Body of pancreas (tissue), 4 donors: ENCODE measurements at regions not wholly inside any gene's neighbourhood (a gene's known extent, or its start where the extent isn't known, plus 50 kb on each side); places are given as distances from the start of the nearest gene placed in this dataset.

Source experiments
- POLR2A ChIP-seq, 3 donors: fragments of 450-650 bp; IDR thresholded peaks; one replicate each; pipeline ENCODE4 v1.6.1; 2016; ENCODE audit warnings: antibody characterized with exemption in 3 of 3, mild to moderate bottlenecking in 2 of 3
- TF ChIP-seq, protein P1 (sequence below), 7 experiments: fragments of 450-650 bp in 4 of 7; fragments of 200-600 bp in 3 of 7; sonication (generic) in 3 of 7; IDR thresholded peaks; one replicate each; pipeline ENCODE4 v1.5.1; 2016 to 2019; ENCODE audit warnings: antibody characterized with exemption in 7 of 7

DNA sequence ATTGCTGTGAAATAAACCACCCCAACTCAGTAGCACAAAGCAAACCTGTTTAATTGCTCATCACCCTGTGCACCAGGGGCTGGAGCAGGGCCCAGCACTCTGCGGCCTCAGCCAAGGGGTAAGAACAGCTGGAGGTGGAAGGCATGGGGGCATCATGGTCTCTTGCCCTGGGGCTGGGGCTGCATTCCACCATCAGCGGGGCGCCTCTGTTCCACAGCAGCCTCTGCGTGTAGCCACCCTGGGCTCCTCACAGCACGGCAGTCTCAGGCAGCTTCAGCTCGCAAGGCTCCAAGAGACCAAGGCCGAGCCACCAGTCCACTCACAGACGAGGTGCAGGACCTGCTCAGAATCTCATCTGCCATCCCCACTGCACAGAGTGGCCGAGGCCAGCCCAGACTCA, 630.7 kb downstream of the TBC1D22A start:
- TF ChIP-seq, protein P1, sequence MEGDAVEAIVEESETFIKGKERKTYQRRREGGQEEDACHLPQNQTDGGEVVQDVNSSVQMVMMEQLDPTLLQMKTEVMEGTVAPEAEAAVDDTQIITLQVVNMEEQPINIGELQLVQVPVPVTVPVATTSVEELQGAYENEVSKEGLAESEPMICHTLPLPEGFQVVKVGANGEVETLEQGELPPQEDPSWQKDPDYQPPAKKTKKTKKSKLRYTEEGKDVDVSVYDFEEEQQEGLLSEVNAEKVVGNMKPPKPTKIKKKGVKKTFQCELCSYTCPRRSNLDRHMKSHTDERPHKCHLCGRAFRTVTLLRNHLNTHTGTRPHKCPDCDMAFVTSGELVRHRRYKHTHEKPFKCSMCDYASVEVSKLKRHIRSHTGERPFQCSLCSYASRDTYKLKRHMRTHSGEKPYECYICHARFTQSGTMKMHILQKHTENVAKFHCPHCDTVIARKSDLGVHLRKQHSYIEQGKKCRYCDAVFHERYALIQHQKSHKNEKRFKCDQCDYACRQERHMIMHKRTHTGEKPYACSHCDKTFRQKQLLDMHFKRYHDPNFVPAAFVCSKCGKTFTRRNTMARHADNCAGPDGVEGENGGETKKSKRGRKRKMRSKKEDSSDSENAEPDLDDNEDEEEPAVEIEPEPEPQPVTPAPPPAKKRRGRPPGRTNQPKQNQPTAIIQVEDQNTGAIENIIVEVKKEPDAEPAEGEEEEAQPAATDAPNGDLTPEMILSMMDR (IDR thresholded peaks at IDR 0.05) = no peak
- TF ChIP-seq POLR2A (IDR thresholded peaks at IDR 0.05) = no peak
